GM12878 (cell line): ENCODE measurements at regions not wholly inside any gene's neighbourhood (a gene's known extent, or its start where the extent isn't known, plus 50 kb on each side); places are given as distances from the start of the nearest gene placed in this dataset.

Experiments
- NR2F1 ChIP-seq: fragments of 450-650 bp; conservative IDR thresholded peaks from 2 replicates; pipeline ENCODE4 v1.6.1; 2017; ENCODE audit warnings: mild to moderate bottlenecking
- POLR2A ChIP-seq: IDR thresholded peaks from 2 replicates; pipeline ENCODE4 v1.6.1; 2011; ENCODE audit warnings: low read depth, mild to moderate bottlenecking, low read length
- SIX5 ChIP-seq: IDR thresholded peaks from 2 replicates; pipeline ENCODE4 v1.6.1; 2011; ENCODE audit warnings: mild to moderate bottlenecking, low read depth, low read length, moderate library complexity; ENCODE audit not compliant: severe bottlenecking
- SMC3 ChIP-seq: IDR thresholded peaks from 2 replicates; pipeline ENCODE4 v1.6.1; 2011; ENCODE audit warnings: low read length, improper control_type of control experiment, borderline replicate concordance
- SP1 ChIP-seq: IDR thresholded peaks from one replicate; pipeline ENCODE4 v1.6.1; 2011; ENCODE audit warnings: low read depth, low read length
- TF ChIP-seq, protein P1 (sequence below), 3 experiments: IDR thresholded peaks in 2 of 3; conservative IDR thresholded peaks in 1 of 3; 2 replicates each; pipeline ENCODE4 v1.5.1; 2011; ENCODE audit warnings: low read depth in 3 of 3, low read length in 3 of 3, mild to moderate bottlenecking in 3 of 3, control low read depth in 2 of 3, moderate library complexity in 2 of 3, inconsistent platforms in 1 of 3, mixed read lengths in 1 of 3; ENCODE audit not compliant: control insufficient read depth in 2 of 3, insufficient read depth in 1 of 3; ENCODE audit errors: extremely low read depth in 1 of 3
- TF ChIP-seq, protein P2 (sequence below): IDR thresholded peaks from 2 replicates; pipeline ENCODE4 v1.6.1; 2012; ENCODE audit warnings: low read depth, low read length, improper control_type of control experiment
- TF ChIP-seq, protein P3 (sequence below): fragments of 450-650 bp; IDR thresholded peaks from 2 replicates; pipeline ENCODE4 v1.6.1; 2017; ENCODE audit warnings: mild to moderate bottlenecking, moderate library complexity
- TF ChIP-seq, protein P4 (sequence below): fragments of 450-650 bp; formaldehyde crosslinking; IDR thresholded peaks from 2 replicates; pipeline ENCODE4 v1.4.0; 2020; ENCODE audit warnings: mild to moderate bottlenecking, moderate library complexity
- TF ChIP-seq, protein P5 (sequence below): IDR thresholded peaks from 2 replicates; pipeline ENCODE4 v1.6.1; 2012; ENCODE audit warnings: low read depth, low read length, improper control_type of control experiment

DNA sequence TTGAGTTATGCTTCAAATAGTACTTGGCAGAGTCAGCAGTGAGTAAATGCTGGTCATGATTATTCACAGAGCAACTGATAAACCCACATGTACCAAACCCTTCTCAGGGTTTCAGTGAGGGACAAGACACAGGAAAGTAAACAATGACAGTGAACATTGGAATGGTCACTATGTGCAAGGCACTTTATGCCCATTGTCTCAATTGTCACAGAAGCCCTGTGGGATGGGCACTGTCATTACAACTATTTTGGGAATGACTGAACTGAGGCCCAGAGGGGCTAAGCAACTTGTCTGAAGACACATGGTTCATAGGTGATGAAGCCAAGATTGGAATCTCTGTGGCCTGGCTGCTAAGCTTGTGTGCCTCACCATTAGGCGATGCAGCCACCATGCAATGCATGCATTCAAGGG is 238.5 kb downstream of the RBM19 start:
- TF ChIP-seq, protein P1, sequence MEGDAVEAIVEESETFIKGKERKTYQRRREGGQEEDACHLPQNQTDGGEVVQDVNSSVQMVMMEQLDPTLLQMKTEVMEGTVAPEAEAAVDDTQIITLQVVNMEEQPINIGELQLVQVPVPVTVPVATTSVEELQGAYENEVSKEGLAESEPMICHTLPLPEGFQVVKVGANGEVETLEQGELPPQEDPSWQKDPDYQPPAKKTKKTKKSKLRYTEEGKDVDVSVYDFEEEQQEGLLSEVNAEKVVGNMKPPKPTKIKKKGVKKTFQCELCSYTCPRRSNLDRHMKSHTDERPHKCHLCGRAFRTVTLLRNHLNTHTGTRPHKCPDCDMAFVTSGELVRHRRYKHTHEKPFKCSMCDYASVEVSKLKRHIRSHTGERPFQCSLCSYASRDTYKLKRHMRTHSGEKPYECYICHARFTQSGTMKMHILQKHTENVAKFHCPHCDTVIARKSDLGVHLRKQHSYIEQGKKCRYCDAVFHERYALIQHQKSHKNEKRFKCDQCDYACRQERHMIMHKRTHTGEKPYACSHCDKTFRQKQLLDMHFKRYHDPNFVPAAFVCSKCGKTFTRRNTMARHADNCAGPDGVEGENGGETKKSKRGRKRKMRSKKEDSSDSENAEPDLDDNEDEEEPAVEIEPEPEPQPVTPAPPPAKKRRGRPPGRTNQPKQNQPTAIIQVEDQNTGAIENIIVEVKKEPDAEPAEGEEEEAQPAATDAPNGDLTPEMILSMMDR (IDR thresholded peaks at IDR 0.05 in 2 of 3, conservative IDR thresholded peaks at IDR 0.05 in 1 of 3; ENCODE audit: control insufficient read depth in 2 of 3, extremely low read depth in 1 of 3, insufficient read depth in 1 of 3, low read depth in 3 of 3, low read length in 3 of 3), result no peak
- TF ChIP-seq POLR2A, result no peak
- TF ChIP-seq, protein P2, sequence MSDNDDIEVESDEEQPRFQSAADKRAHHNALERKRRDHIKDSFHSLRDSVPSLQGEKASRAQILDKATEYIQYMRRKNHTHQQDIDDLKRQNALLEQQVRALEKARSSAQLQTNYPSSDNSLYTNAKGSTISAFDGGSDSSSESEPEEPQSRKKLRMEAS, result no peak
- TF ChIP-seq, protein P3, sequence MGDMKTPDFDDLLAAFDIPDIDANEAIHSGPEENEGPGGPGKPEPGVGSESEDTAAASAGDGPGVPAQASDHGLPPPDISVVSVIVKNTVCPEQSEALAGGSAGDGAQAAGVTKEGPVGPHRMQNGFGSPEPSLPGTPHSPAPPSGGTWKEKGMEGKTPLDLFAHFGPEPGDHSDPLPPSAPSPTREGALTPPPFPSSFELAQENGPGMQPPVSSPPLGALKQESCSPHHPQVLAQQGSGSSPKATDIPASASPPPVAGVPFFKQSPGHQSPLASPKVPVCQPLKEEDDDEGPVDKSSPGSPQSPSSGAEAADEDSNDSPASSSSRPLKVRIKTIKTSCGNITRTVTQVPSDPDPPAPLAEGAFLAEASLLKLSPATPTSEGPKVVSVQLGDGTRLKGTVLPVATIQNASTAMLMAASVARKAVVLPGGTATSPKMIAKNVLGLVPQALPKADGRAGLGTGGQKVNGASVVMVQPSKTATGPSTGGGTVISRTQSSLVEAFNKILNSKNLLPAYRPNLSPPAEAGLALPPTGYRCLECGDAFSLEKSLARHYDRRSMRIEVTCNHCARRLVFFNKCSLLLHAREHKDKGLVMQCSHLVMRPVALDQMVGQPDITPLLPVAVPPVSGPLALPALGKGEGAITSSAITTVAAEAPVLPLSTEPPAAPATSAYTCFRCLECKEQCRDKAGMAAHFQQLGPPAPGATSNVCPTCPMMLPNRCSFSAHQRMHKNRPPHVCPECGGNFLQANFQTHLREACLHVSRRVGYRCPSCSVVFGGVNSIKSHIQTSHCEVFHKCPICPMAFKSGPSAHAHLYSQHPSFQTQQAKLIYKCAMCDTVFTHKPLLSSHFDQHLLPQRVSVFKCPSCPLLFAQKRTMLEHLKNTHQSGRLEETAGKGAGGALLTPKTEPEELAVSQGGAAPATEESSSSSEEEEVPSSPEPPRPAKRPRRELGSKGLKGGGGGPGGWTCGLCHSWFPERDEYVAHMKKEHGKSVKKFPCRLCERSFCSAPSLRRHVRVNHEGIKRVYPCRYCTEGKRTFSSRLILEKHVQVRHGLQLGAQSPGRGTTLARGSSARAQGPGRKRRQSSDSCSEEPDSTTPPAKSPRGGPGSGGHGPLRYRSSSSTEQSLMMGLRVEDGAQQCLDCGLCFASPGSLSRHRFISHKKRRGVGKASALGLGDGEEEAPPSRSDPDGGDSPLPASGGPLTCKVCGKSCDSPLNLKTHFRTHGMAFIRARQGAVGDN, result no peak
- TF ChIP-seq NR2F1, result no peak
- TF ChIP-seq, protein P4, sequence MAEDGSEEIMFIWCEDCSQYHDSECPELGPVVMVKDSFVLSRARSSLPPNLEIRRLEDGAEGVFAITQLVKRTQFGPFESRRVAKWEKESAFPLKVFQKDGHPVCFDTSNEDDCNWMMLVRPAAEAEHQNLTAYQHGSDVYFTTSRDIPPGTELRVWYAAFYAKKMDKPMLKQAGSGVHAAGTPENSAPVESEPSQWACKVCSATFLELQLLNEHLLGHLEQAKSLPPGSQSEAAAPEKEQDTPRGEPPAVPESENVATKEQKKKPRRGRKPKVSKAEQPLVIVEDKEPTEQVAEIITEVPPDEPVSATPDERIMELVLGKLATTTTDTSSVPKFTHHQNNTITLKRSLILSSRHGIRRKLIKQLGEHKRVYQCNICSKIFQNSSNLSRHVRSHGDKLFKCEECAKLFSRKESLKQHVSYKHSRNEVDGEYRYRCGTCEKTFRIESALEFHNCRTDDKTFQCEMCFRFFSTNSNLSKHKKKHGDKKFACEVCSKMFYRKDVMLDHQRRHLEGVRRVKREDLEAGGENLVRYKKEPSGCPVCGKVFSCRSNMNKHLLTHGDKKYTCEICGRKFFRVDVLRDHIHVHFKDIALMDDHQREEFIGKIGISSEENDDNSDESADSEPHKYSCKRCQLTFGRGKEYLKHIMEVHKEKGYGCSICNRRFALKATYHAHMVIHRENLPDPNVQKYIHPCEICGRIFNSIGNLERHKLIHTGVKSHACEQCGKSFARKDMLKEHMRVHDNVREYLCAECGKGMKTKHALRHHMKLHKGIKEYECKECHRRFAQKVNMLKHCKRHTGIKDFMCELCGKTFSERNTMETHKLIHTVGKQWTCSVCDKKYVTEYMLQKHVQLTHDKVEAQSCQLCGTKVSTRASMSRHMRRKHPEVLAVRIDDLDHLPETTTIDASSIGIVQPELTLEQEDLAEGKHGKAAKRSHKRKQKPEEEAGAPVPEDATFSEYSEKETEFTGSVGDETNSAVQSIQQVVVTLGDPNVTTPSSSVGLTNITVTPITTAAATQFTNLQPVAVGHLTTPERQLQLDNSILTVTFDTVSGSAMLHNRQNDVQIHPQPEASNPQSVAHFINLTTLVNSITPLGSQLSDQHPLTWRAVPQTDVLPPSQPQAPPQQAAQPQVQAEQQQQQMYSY (CRISPR knock-in tag), result no peak
- TF ChIP-seq, protein P5, sequence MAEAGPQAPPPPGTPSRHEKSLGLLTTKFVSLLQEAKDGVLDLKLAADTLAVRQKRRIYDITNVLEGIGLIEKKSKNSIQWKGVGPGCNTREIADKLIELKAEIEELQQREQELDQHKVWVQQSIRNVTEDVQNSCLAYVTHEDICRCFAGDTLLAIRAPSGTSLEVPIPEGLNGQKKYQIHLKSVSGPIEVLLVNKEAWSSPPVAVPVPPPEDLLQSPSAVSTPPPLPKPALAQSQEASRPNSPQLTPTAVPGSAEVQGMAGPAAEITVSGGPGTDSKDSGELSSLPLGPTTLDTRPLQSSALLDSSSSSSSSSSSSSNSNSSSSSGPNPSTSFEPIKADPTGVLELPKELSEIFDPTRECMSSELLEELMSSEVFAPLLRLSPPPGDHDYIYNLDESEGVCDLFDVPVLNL, result no peak
- TF ChIP-seq SP1, result no peak
- no peak for TF ChIP-seq SIX5
- TF ChIP-seq SMC3, result no peak
